ENCODE measurements at regions not wholly inside any gene's neighbourhood (a gene's known extent, or its start where the extent isn't known, plus 50 kb on each side); places are given as distances from the start of the nearest gene placed in this dataset.

DNA sequence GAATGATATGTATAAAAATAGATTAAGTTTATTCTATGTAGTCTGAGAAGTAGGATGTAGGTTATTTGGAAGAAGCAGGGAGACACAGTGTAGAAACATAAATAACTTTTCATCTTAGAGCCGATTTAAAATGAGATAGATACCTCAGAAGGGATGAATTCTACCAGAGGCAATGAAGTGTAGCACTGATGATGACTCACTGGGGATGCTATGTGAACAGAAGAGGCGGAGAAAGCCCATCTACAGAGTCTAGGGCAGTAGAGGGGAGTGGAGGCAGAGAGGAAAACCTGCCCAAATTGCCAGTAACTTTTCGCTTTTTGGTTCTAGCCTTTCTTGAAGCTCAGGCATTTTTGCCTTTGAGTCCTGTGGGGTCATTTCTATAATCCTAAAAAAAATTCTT, 451.8 kb downstream of the ATP23 start:
- H3K4me3 ChIP-seq, result no peak overlapping the region
- no peaks in the 10 kb centered on the region for H3K36me3 ChIP-seq
- no peak for TF ChIP-seq CTCF (IDR thresholded peaks at IDR 0.05)
- H3K27me3 ChIP-seq, result no peaks in the 10 kb centered on the region
- no peaks in the 10 kb centered on the region for H3K9me3 ChIP-seq
- intact Hi-C loops (cut with DNase I), result no loop called here
- H3K27ac ChIP-seq, result no peak overlapping the region
- no peaks in the 10 kb centered on the region for H3K4me1 ChIP-seq
- DNase-seq (ENCODE audit: low spot score in 2 of 2), result no peak

- intact Hi-C loops (cut with DNase I), result no loop called here
- H3K36me3 ChIP-seq, result no peaks in the 10 kb centered on the region
- H3K9me3 ChIP-seq, result no peaks in the 10 kb centered on the region
- no peak overlapping the region for H3K4me3 ChIP-seq
- H3K4me1 ChIP-seq, result no peaks in the 10 kb centered on the region
- TF ChIP-seq CTCF (IDR thresholded peaks at IDR 0.05), result no peak
- H3K27me3 ChIP-seq, result no peaks in the 10 kb centered on the region
- no peak overlapping the region for H3K27ac ChIP-seq
- no peak for DNase-seq (ENCODE audit: low spot score in 2 of 2)
Observed at GRCh38 chr12:58395056-58395455, 453.7 kb downstream of the ATP23 start.

DNA sequence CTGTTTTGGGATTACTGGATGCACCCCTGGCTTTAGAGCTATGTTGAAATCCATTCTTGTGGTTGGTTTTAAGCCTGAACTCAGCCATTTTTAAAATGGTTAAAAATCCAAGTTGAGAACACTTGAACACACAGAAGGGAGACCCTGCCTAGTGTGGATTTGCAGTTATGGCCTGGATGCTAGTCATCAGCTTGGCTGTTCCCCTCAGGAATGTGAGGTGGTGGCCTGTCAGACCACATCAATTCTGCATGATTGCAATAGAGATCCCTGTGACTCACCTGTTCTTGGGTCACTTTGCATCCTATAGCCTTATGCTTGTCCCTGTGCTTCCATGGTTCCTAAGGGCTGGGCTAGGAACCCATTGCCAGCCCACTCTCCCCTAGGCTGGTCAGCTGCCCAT, 454.1 kb downstream of the ATP23 start:
- Histone ChIP-seq H3K4me1 (no peaks in the 10 kb centered on the region), H3K36me3 (no peaks in the 10 kb centered on the region), H3K9me3 (no peaks in the 10 kb centered on the region), H3K27ac (no peak overlapping the region), H3K27me3 (no peaks in the 10 kb centered on the region), H3K4me3 (no peak overlapping the region)
- TF ChIP-seq CTCF (IDR thresholded peaks at IDR 0.05), result no peak
- DNase-seq (ENCODE audit: low spot score in 2 of 2), result no peak
- intact Hi-C loops (cut with DNase I), result no loop called here

- Histone ChIP-seq H3K4me3 (no peak overlapping the region), H3K27me3 (no peaks in the 10 kb centered on the region), H3K36me3 (no peaks in the 10 kb centered on the region), H3K4me1 (no peaks in the 10 kb centered on the region), H3K9me3 (peaks cover 0 to under 1% of the 10 kb centered on the region in 2 donors), H3K27ac (no peak overlapping the region)
- no peak for TF ChIP-seq CTCF (IDR thresholded peaks at IDR 0.05)
- intact Hi-C loops (cut with DNase I), result no loop called here
- no peak for DNase-seq (ENCODE audit: low spot score in 2 of 2)
Observed at GRCh38 chr12:58396239-58396638, 454.9 kb downstream of the ATP23 start.

DNA sequence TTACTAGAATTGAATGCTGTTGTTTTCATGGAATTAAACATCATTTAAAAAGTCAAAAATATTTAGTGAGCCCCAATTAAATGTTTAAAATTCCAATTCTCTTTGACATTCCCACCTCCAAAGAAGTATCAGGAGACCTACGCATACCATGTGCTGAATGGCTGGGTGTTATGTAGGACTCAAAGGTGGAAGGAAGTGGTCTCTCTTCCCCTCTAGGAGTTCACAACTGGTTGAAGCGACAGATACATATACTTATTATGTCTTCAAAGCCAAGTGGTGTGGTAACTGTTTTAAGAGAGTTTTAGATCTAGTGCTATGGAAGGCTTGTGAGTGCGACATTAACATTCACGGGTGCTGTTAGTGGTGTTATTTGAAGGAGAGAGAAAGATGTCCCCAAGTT, 464.0 kb downstream of the ATP23 start:
- Histone ChIP-seq H3K4me3 (no peak overlapping the region), H3K4me1 (no peaks in the 10 kb centered on the region), H3K27me3 (no peaks in the 10 kb centered on the region), H3K9me3 (peaks cover 0 to 10% of the 10 kb centered on the region in 2 donors), H3K36me3 (no peaks in the 10 kb centered on the region), H3K27ac (no peak overlapping the region)
- intact Hi-C loops (cut with DNase I), result no loop called here
- no peak for TF ChIP-seq CTCF (IDR thresholded peaks at IDR 0.05)
- no peak for DNase-seq (ENCODE audit: low spot score in 2 of 2)

- no peak for DNase-seq (ENCODE audit: low spot score in 2 of 2)
- Histone ChIP-seq H3K4me1 (peaks cover 0 to 5% of the 10 kb centered on the region in 2 donors), H3K27me3 (no peaks in the 10 kb centered on the region), H3K4me3 (no peak overlapping the region), H3K27ac (no peak overlapping the region), H3K9me3 (no peaks in the 10 kb centered on the region), H3K36me3 (no peaks in the 10 kb centered on the region)
- intact Hi-C loops (cut with DNase I), result no loop called here
- TF ChIP-seq CTCF (IDR thresholded peaks at IDR 0.05), result no peak
Observed at GRCh38 chr12:58408516-58408915, 467.1 kb downstream of the ATP23 start.
